ENCODE measurements at regions not wholly inside any gene's neighbourhood (a gene's known extent, or its start where the extent isn't known, plus 50 kb on each side); places are given as distances from the start of the nearest gene placed in this dataset.
"Not testable (repeated sequence)": the region's sequence is repeated elsewhere in the genome, so short reads cannot be mapped to it uniquely, and the experiment has no call there.

DNA sequence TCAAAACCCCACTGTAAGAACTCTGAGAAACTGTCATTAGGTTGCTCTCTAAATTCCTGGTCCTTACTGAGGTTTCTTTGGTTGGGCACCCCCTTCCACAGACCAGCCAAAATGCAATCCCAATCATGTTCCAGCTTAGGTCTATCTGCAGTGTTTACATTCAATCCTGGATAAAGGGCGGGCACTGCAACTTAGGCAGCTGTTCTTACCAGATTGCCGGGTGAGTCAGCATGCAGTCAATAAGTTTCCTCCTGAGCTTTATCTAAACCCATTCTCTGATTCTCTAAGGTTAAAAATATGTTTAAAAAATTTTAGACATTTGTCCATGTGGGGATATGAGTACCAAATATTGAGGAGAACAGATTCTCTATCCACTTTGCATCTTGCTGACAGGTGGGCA lies 197.8 kb downstream of the HAO1 start:
- in situ Hi-C loops (cut with MboI; ENCODE audit: low pct_unique_long_range_greater_than_20kb, low sequenced_read_pairs): no loop called here
- DNase-seq: no peak

DNA sequence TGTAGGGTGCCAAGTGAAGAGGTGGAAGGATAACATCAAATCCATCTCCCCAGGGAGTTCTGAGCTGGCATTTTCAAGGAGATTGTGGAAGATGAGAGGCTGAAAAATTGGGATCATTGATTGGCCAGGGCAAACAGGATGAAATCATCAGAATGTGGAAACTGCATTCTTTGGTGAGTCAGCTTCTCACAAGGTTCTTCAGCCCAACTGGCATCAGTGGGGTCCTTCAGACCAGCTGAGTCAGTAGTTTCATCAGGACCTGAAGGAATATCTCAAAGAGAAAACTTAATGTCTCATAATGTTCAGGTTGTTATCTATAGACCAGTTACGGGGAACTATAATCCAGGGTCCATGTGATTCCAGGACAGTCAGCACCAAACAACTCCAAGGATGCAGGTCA lies 195.8 kb downstream of the HAO1 start:
- DNase-seq: no peak
- in situ Hi-C loops (cut with MboI; ENCODE audit: low pct_unique_long_range_greater_than_20kb, low sequenced_read_pairs): no loop called here

GRCh38 chr20:7748624-7749023 lies 191.6 kb downstream of the HAO1 start:
- in situ Hi-C loops (cut with MboI; ENCODE audit: low pct_unique_long_range_greater_than_20kb, low sequenced_read_pairs): no loop called here
- no peak for DNase-seq

- in situ Hi-C loops (cut with MboI; ENCODE audit: low pct_unique_long_range_greater_than_20kb, low sequenced_read_pairs): no loop called here
- DNase-seq: no peak
These were observed 186.2 kb downstream of the HAO1 start for GRCh38 chr20:7754102-7754501.

GRCh38 chr20:7758406-7758805 lies 181.9 kb downstream of the HAO1 start:
- in situ Hi-C loops (cut with MboI; ENCODE audit: low pct_unique_long_range_greater_than_20kb, low sequenced_read_pairs): no loop called here
- DNase-seq: no peak

DNA sequence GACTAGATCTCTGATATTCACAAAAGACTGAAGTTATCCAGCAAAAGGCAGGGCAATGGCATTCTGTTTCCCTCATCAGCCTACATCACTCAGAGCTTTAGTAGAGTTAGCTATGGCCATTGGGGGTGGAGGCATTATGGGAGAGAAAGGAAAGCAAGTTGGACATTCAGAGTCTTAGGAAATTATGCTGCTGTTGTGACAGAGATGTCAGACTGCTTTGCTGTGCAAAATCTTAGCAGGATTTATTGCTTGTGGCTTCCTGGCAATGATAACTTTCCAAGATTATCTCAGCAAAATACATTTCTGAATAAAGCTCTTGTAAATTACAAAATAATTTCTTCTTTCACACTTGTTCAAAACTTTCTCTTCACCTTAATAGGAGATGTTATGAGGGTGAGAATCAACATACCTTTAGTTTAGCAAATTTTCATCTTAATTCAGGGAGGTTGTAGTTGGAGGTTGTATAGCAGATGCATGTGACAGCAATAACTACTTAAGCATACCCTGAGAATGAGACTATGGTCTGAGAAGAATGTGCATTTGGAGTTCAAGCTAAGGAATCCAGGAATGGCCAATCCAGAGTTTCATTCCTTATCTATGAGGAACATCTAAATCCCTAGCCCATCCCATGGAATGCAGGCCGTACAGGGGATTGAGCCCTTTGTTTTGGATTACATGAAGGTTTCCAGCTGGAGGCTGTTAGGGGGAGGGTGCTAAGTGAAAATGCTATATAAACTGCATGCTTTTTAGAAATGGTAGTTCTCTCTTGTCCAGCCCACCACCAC lies 179.8 kb downstream of the HAO1 start:
- DNase-seq: no peak
- in situ Hi-C loops (cut with MboI; ENCODE audit: low pct_unique_long_range_greater_than_20kb, low sequenced_read_pairs): no loop called here

DNA sequence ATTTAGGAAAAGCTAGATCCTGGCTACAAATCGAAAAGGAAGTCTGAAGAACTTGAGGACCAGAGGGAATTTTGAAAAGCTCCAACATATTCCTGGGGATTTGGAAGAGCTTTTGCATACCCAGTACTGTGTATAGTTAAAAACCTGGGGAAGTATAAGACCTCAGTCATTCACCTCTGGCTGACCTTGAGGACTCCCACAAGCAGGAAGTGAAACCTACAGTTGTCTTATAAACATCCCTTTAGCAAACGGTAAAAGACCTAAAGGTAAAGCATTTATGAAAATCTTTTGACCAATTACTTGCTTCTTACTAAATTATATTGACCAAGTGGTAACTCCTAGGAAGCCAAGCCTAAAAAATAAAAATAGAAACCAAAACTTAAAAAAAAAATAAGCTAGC lies 175.0 kb downstream of the HAO1 start:
- no peak for DNase-seq
- in situ Hi-C loops (cut with MboI; ENCODE audit: low pct_unique_long_range_greater_than_20kb, low sequenced_read_pairs): no loop called here

GRCh38 chr20:7770046-7770445 lies 170.2 kb downstream of the HAO1 start:
- DNase-seq: no peak
- in situ Hi-C loops (cut with MboI; ENCODE audit: low pct_unique_long_range_greater_than_20kb, low sequenced_read_pairs): no loop called here

DNA sequence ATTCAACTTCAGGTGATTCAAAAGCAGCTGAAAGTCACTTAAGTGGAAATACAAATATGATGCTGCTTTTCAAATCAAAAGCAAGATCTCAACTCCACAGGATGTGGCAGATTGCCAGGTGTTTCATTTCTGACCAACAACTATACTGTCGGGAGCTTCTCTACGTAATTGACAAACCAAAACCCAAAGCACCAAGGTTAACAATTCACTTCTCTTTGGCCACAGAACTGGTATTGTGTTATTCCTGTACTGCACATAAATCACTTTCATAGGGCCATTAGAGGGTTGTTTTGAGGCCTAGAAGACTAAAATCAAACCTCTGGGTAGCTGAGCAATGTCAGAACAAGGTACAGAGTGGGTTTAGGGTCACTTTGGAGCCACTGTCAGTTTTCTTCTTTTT lies 169.7 kb downstream of the HAO1 start:
- no peak for DNase-seq
- in situ Hi-C loops (cut with MboI; ENCODE audit: low pct_unique_long_range_greater_than_20kb, low sequenced_read_pairs): no loop called here

- DNase-seq: no peak
- in situ Hi-C loops (cut with MboI; ENCODE audit: low pct_unique_long_range_greater_than_20kb, low sequenced_read_pairs): no loop called here
These were observed 167.9 kb downstream of the HAO1 start for GRCh38 chr20:7772371-7772770.

- no peak for DNase-seq
- in situ Hi-C loops (cut with MboI; ENCODE audit: low pct_unique_long_range_greater_than_20kb, low sequenced_read_pairs): no loop called here
These were observed 166.7 kb downstream of the HAO1 start for GRCh38 chr20:7773511-7773910.

DNA sequence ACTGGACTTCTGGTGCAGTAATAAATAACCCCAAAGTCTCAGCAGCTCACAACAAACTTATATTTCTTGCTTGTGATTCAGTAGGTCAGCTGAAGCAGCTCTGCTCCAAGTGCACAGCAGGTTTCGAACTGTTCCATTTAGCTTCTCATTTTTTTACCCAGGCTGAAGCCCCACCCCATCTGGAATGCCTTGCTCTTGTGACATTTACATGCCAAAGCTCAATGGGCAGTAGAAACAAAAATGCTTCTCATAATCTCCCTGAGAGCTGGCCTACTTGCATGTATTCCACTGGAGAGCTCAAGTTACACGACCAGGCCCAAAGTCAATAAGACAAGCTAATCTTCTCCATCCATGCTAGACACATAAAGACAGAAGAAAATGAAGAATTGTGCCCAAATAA lies 165.2 kb downstream of the HAO1 start:
- in situ Hi-C loops (cut with MboI; ENCODE audit: low pct_unique_long_range_greater_than_20kb, low sequenced_read_pairs): no loop called here
- no peak for DNase-seq

DNA sequence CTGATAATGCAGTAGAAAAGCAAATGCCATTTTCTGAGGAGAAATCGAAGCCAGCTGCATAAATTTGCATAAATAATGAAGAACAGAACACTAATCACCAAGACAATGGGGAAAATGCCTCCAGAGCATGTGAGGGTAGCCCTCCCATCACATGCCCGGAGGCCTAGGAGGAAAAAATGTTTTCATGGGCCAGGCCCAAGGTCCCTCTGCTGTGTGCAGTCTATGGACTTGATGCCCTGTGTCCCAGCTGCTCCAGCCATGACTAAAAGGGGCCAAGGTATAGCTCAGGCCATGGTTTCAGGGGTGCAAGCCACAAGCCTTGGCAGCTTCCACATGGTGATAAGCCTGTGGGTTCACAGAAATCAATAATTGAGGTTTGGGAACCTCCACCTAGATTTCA lies 164.1 kb downstream of the HAO1 start:
- in situ Hi-C loops (cut with MboI; ENCODE audit: low pct_unique_long_range_greater_than_20kb, low sequenced_read_pairs): no loop called here

GRCh38 chr20:7790189-7790588 lies 150.1 kb downstream of the HAO1 start:
- no peak for DNase-seq

More for the DNA sequence above, 164.1 kb downstream of the HAO1 start:
- DNase-seq: no peak

DNA sequence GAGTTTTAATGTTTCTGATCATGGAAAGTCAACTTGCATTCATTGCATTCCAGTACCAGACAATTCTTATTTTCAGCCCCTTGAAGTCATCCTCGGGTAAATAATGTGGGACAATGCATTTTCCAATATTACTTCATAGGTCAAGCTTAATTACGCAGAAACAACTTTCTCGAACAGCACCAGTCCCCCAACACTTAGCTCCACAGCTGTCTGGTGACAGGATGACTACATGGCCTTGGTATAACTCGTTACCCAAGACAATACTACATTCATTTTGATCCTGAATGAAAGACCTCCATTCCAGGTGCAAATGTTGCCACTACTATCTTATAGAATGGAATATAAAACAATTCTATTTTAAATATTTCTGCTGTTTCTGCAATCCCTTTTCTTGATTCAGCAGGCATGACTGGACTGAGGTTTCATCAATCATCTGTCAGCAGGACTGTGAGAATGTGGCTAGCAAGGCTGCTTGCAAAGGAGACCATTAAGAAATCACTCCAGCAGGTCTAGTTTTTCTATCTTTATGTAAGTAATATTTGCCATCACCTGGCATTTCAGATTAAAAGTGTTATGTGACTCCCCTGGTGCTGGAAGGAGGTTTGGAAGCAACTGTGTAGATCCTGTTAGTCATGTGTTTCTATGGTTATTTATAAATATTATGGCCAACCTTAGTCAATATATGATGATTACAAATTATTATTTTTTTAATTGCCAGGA lies 147.9 kb downstream of the HAO1 start:
- no peak for DNase-seq
- in situ Hi-C loops (cut with MboI; ENCODE audit: low pct_unique_long_range_greater_than_20kb, low sequenced_read_pairs): no loop called here

More at GRCh38 chr20:7790189-7790588, 150.1 kb downstream of the HAO1 start:
- in situ Hi-C loops (cut with MboI; ENCODE audit: low pct_unique_long_range_greater_than_20kb, low sequenced_read_pairs): no loop called here

DNA sequence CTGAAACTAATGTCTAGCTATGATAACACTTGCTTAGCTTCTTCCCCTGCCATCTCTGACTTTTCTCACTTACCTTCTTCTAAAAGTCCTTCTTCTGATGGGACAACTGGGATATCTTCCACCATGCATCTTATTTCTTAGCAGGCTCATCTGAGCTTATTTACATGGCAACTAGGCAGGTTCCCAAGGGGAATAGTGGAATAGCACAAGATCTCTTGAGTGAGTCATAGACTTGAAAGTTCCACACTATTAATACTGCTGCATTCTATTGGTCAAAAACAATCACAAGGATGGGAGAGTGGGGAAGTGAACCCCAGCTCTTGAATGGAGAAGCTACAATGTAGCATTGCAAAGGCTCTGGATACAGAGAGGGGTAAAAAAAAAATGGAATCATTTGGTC lies 142.1 kb downstream of the HAO1 start:
- in situ Hi-C loops (cut with MboI; ENCODE audit: low pct_unique_long_range_greater_than_20kb, low sequenced_read_pairs): no loop called here
- DNase-seq: no peak

DNA sequence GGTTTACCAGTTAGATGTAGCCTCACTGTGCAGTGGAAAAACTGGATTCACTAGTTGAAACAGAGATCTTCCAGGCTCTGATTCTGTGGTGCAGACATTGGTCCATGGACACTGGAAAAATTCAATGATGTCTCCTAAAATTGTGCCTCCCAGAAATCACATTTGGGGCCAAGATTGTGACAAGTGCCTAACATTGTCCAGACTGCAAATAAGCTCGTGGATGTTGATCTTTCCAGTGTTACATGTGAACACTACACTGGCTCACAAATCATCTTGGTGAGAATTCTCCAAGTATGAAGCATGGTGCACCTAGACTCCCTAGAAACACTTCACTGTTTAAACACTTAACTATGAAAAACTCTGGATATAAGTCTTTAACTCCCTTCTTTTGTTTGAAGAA lies 140.4 kb downstream of the HAO1 start:
- in situ Hi-C loops (cut with MboI; ENCODE audit: low pct_unique_long_range_greater_than_20kb, low sequenced_read_pairs): no loop called here
- DNase-seq: no peak

GRCh38 chr20:7803411-7804151 lies 136.7 kb downstream of the HAO1 start:
- DNase-seq; in situ Hi-C loops (cut with MboI; ENCODE audit: low pct_unique_long_range_greater_than_20kb, low sequenced_read_pairs): not testable (repeated sequence)

DNA sequence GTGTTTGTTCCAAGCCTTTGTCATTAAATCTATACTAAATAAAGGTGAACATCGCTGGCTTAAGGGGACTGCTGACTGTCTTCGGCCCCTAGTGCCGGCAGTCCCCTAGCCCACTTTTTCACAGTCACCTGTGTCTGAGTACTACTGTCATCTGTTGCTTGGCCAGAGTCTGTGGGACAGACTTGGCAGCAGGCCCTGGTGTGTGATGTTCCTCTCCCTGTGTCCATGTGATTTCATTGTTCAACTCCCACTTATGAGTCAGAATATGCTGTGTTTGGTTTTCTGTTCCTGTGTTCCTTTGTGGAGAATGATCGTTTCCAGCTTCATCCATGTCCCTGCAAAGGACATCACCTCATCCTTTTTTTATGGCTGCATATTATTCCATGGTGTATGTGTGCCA lies 133.4 kb downstream of the HAO1 start:
- DNase-seq: no peak
- in situ Hi-C loops (cut with MboI; ENCODE audit: low pct_unique_long_range_greater_than_20kb, low sequenced_read_pairs): no loop called here

DNA sequence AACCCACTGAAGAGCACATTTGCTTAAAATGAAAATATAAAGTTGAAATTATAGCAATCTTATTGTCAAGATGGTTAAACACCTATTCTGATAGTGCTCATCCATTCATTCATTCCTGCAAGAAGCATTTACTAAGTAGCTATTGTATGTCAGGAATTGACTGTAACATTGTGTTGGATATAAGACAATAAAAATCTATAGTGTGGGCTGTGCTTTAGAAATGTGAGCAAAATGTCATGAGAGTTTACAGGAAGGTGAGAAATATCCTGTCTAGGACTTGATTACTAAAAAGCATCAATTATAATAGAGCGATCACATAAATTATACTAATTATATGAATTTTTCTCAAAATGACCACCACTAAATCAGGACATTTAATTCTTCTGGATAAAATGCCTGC lies 123.0 kb downstream of the HAO1 start:
- DNase-seq: no peak

More for the DNA sequence above, 123.0 kb downstream of the HAO1 start:
- in situ Hi-C loops (cut with MboI; ENCODE audit: low pct_unique_long_range_greater_than_20kb, low sequenced_read_pairs): no loop called here
